DMS53 treated with DMSO at 0.1 percent for 48 hours (cell line): ENCODE measurements at regions not wholly inside any gene's neighbourhood (a gene's known extent, or its start where the extent isn't known, plus 50 kb on each side); places are given as distances from the start of the nearest gene placed in this dataset.
"Not testable (repeated sequence)": the region's sequence is repeated elsewhere in the genome, so short reads cannot be mapped to it uniquely, and the experiment has no call there.

Experiments used
- DNase-seq: peaks from one replicate; lab custom pipeline; 2025; ENCODE audit not compliant: unreplicated experiment; lab: John Stamatoyannopoulos, UW

- not testable (repeated sequence) for DNase-seq
These were observed 84.6 kb upstream of the ZNG1F start for GRCh38 chr9:41273549-41274267.

- DNase-seq = not testable (repeated sequence)
These were observed 83.9 kb upstream of the ZNG1F start for GRCh38 chr9:41272879-41273548.

GRCh38 chr9:41270992-41271391 lies 81.9 kb upstream of the ZNG1F start:
- DNase-seq = not testable (repeated sequence)

- DNase-seq = not testable (repeated sequence)
These were observed 80.4 kb upstream of the ZNG1F start for GRCh38 chr9:41269471-41269870.

- DNase-seq = not testable (repeated sequence)
These were observed 79.9 kb upstream of the ZNG1F start for GRCh38 chr9:41269054-41269453.

- DNase-seq = not testable (repeated sequence)
These were observed 77.5 kb upstream of the ZNG1F start for GRCh38 chr9:41266602-41267001.

- not testable (repeated sequence) for DNase-seq
These were observed 76.9 kb upstream of the ZNG1F start for GRCh38 chr9:41266000-41266399.

- not testable (repeated sequence) for DNase-seq
These were observed 62.9 kb upstream of the ZNG1F start for GRCh38 chr9:41251973-41252372.

GRCh38 chr9:41251101-41251500 lies 62.0 kb upstream of the ZNG1F start:
- not testable (repeated sequence) for DNase-seq

- not testable (repeated sequence) for DNase-seq
These were observed 57.6 kb upstream of the ZNG1F start for GRCh38 chr9:41246702-41247101.
